Chondrocyte (in vitro differentiated cells): ENCODE measurements at regions not wholly inside any gene's neighbourhood (a gene's known extent, or its start where the extent isn't known, plus 50 kb on each side); places are given as distances from the start of the nearest gene placed in this dataset.

Experiments
- DNase-seq: peaks from one replicate; pipeline ENCODE4 v3.0.0; 2021; ENCODE audit warnings: mixed read lengths, low spot score
- H3K27ac Mint-ChIP-seq: one replicate; pipeline ENCODE4 v1.8.0; 2021; ENCODE audit warnings: mild to moderate bottlenecking, moderate library complexity, mixed read lengths; ENCODE audit not compliant: unreplicated experiment
- H3K27me3 Mint-ChIP-seq: 2 replicates; pipeline ENCODE4 v1.8.0; 2021; ENCODE audit warnings: low read depth, mixed read lengths
- H3K36me3 Mint-ChIP-seq: 2 replicates; pipeline ENCODE4 v1.8.0; 2021; ENCODE audit warnings: low read depth, mixed read lengths
- H3K4me1 Mint-ChIP-seq: 2 replicates; pipeline ENCODE4 v1.8.0; 2021; ENCODE audit warnings: low read depth, mild to moderate bottlenecking, mixed read lengths
- H3K4me3 Mint-ChIP-seq: one replicate; pipeline ENCODE4 v1.8.0; 2021; ENCODE audit warnings: mild to moderate bottlenecking, moderate library complexity, mixed read lengths; ENCODE audit not compliant: unreplicated experiment
- H3K9me3 Mint-ChIP-seq: 2 replicates; pipeline ENCODE4 v1.8.0; 2021; ENCODE audit warnings: low read depth, mixed read lengths
- TF ChIP-seq, protein P1 (sequence below): fragments of 200-600 bp; sonication (generic); IDR thresholded peaks from 2 replicates; pipeline ENCODE4 v1.5.0; 2021; ENCODE audit warnings: antibody characterized with exemption, mild to moderate bottlenecking, moderate library complexity

DNA sequence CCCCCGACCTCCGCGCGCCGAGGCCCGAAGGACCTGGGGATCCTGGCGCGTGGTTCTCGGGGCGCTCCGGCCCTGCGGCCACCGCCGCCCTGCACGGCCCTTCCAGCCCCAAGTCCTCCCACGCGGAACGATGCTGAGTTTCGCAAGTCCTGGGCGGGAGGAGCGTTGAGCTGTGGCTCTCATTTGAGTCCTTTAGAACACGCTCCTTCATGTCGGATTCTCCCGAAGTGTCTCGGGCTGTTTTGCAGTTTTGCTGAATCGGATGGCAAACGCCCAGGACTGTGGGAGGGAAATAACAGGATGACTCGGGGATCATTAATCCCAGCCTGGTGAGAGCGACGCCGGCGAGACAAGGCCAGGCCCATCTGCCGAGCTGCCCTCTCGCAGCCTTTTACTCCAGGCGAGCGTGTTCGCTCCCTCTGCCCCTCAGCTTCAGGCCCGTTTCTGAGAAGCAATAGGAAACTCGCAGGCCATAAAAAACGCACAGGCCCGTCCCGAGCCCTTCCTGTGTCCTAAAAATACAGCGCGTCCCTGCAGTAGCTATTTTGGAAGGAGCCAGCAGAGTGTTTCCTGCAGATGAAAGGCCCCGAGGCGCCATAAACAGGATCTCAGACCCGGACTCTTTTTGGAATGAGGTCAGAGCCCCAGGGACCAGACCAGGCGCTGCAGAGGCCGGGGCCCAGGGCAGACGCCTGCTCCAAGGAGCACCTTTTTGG is 153.5 kb downstream of the DLL1 start:
- no peaks in the 10 kb centered on the region for H3K36me3 Mint-ChIP-seq
- peaks cover 24% of the 10 kb centered on the region for H3K27me3 Mint-ChIP-seq
- H3K4me1 Mint-ChIP-seq = peaks cover 3% of the 10 kb centered on the region
- peaks cover 8% of the 10 kb centered on the region for H3K9me3 Mint-ChIP-seq
- DNase-seq = no peak
- no peak overlapping the region for H3K27ac Mint-ChIP-seq
- TF ChIP-seq, protein P1, sequence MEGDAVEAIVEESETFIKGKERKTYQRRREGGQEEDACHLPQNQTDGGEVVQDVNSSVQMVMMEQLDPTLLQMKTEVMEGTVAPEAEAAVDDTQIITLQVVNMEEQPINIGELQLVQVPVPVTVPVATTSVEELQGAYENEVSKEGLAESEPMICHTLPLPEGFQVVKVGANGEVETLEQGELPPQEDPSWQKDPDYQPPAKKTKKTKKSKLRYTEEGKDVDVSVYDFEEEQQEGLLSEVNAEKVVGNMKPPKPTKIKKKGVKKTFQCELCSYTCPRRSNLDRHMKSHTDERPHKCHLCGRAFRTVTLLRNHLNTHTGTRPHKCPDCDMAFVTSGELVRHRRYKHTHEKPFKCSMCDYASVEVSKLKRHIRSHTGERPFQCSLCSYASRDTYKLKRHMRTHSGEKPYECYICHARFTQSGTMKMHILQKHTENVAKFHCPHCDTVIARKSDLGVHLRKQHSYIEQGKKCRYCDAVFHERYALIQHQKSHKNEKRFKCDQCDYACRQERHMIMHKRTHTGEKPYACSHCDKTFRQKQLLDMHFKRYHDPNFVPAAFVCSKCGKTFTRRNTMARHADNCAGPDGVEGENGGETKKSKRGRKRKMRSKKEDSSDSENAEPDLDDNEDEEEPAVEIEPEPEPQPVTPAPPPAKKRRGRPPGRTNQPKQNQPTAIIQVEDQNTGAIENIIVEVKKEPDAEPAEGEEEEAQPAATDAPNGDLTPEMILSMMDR = no peak
- H3K4me3 Mint-ChIP-seq = no peak overlapping the region

DNA sequence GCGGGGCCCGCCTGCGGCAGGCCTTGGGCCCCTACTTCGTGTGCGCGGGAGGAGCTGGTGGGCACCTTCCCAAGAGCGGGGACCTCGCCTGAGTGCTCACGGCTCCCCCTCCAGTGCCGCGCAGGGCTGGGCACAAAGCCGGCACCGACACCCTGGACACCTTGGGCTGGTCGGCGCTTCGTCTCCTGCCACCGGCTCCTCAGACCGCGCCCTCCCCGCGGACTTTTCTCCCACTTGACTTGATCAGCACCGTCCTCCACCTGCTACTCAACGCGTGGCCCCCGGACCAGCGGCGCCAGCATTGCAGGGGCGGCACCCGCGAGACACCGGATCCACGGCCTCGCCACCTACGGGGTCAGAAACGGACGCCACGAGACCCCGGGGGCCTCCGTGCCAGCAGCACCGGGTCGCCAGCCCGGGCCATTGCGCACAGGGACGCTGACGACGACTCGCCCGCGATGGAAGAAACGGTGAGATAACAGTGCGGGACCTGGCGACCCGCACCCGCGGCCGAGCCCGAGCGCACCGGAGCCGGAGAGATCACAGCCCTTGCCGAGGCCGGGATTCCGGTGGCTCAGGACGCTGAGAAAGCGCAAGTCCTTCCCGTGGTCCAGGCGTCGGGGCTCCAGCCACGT is 154.2 kb downstream of the DLL1 start:
- Mint-ChIP-seq H3K4me3 (no peak overlapping the region), H3K9me3 (peaks cover 8% of the 10 kb centered on the region), H3K36me3 (no peaks in the 10 kb centered on the region), H3K4me1 (peaks cover 3% of the 10 kb centered on the region), H3K27me3 (peaks cover 18% of the 10 kb centered on the region), H3K27ac (no peak overlapping the region)
- DNase-seq = peak; percentile 89
- TF ChIP-seq, protein P1 = no peak

DNA sequence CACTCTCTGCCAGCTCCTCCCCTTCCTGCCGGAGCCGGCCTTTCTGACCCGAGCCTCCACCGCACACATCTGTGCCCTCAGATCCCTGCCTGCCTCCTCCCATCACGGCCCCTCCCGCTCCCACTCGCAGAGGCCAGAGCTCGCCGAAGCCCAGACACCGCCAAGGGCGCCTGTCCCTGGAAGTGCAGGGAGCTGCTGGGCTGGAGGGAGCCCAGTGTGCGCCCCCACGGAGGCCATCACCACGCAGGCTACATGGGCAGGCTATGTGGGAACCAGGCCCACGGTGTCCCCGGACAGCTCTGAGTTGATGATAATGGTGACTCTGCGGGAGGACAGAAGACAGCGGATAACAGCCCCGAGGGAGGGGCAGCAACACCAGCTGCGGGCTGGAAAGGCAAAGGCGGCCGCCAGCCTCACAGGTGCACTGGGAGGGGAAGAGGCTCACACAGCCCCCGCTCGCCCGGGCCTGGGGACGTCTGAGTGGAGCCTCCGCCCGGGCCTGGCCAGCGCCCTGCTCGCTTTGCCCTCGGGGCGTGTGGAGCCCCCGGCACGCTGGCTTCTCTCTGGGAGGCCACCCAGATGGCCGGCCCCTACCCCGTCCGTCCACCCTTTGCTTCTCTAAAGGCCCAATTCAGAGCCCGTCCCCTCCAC is 154.9 kb downstream of the DLL1 start:
- peaks cover 19% of the 10 kb centered on the region for H3K27me3 Mint-ChIP-seq
- H3K9me3 Mint-ChIP-seq = peaks cover 8% of the 10 kb centered on the region
- TF ChIP-seq, protein P1 = no peak
- peaks cover 3% of the 10 kb centered on the region for H3K4me1 Mint-ChIP-seq
- DNase-seq = peak; percentile 89
- H3K36me3 Mint-ChIP-seq = no peaks in the 10 kb centered on the region
- no peak overlapping the region for H3K27ac Mint-ChIP-seq
- no peak overlapping the region for H3K4me3 Mint-ChIP-seq

DNA sequence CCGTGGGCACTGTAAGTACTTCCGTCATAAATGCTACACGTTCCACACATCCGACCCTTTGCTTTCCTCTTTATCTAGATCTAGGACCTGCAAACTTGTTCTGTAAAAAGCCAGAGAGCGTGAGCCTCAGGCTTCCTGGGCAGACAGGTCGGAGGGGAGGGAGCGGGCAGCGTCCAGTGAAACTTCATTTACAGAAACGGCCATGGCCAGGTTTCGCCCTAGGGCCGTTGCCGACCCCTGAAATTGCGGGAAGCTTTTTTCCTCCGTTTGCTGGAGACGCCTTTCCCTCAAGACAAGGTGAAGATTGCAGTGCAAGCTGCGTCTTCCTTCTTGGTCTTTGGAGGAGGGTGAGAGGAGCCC is 155.4 kb downstream of the DLL1 start:
- Mint-ChIP-seq H3K27ac (no peak overlapping the region), H3K4me1 (peaks cover 3% of the 10 kb centered on the region), H3K27me3 (peaks cover 19% of the 10 kb centered on the region), H3K36me3 (no peaks in the 10 kb centered on the region), H3K9me3 (peaks cover 8% of the 10 kb centered on the region), H3K4me3 (no peak overlapping the region)
- TF ChIP-seq, protein P1 = no peak
- DNase-seq = no peak
